Calu3 (cell line): ENCODE measurements at regions not wholly inside any gene's neighbourhood (a gene's known extent, or its start where the extent isn't known, plus 50 kb on each side); places are given as distances from the start of the nearest gene placed in this dataset.

Experiments used
- BruUV-seq: library from RNA; stranded (reverse); fragments of 400-500 nt; replicated peaks from 2 replicates; lab custom pipeline; 2021; lab: Mats Ljungman, UMichigan
- CTCF ChIA-PET: fragments of 300-600 bp; sonication (Branson Sonifier 250); formaldehyde crosslinking; loops from one replicate; lab custom pipeline; 2022; ENCODE audit warnings: antibody characterized with exemption; lab: Charles Lee
- DNase-seq: peaks from one replicate; pipeline ENCODE4 v3.0.0; 2022
- H3K27ac Mint-ChIP-seq: one replicate; pipeline ENCODE4 v1.8.0; 2022; ENCODE audit warnings: mixed read lengths; ENCODE audit not compliant: unreplicated experiment
- H3K27me3 Mint-ChIP-seq: one replicate; pipeline ENCODE4 v1.8.0; 2022; ENCODE audit warnings: mixed read lengths; ENCODE audit not compliant: unreplicated experiment
- H3K36me3 Mint-ChIP-seq: one replicate; pipeline ENCODE4 v1.8.0; 2022; ENCODE audit warnings: mild to moderate bottlenecking, moderate library complexity, mixed read lengths; ENCODE audit not compliant: insufficient read depth, unreplicated experiment
- H3K4me1 Mint-ChIP-seq: one replicate; pipeline ENCODE4 v1.8.0; 2022; ENCODE audit warnings: mild to moderate bottlenecking, low read depth, mixed read lengths; ENCODE audit not compliant: unreplicated experiment
- H3K4me3 Mint-ChIP-seq: one replicate; pipeline ENCODE4 v1.8.0; 2022; ENCODE audit warnings: mild to moderate bottlenecking, low read depth, moderate library complexity, mixed read lengths; ENCODE audit not compliant: unreplicated experiment
- H3K9me3 Mint-ChIP-seq: one replicate; pipeline ENCODE4 v1.8.0; 2022; ENCODE audit warnings: low read depth, mixed read lengths; ENCODE audit not compliant: unreplicated experiment
- CTCF ChIP-seq: fragments of 200-600 bp; IDR thresholded peaks from one replicate; pipeline ENCODE4 v1.8.0; 2022; ENCODE audit warnings: antibody characterized with exemption; ENCODE audit not compliant: unreplicated experiment
- intact Hi-C: fragments of 100-400 bp; cut with micrococcal nuclease; formaldehyde crosslinking; loops from one replicate; pipeline ENCODE4 v1.10.0; 2022; ENCODE audit not compliant: unreplicated experiment

GRCh38 chr10:8766899-8767298, 712.4 kb downstream of the GATA3 start:
- CTCF ChIA-PET: no interaction called here
- no peak for TF ChIP-seq CTCF
- no peak for DNase-seq
- no peaks in the 10 kb centered on the region for H3K36me3 Mint-ChIP-seq
- no peaks in the 10 kb centered on the region for H3K4me1 Mint-ChIP-seq
- no peak overlapping the region for H3K27ac Mint-ChIP-seq
- intact Hi-C loops: no loop called here
- BruUV-seq: no TSS peak
- no peak overlapping the region for H3K4me3 Mint-ChIP-seq
- H3K9me3 Mint-ChIP-seq: no peaks in the 10 kb centered on the region
- no peaks in the 10 kb centered on the region for H3K27me3 Mint-ChIP-seq

GRCh38 chr10:8767591-8767990, 713.1 kb downstream of the GATA3 start:
- H3K36me3 Mint-ChIP-seq: no peaks in the 10 kb centered on the region
- no peaks in the 10 kb centered on the region for H3K9me3 Mint-ChIP-seq
- H3K4me3 Mint-ChIP-seq: no peak overlapping the region
- BruUV-seq: no TSS peak
- no peak for TF ChIP-seq CTCF
- H3K27me3 Mint-ChIP-seq: no peaks in the 10 kb centered on the region
- no peak overlapping the region for H3K27ac Mint-ChIP-seq
- DNase-seq: no peak
- CTCF ChIA-PET: interaction anchor here (0.6 to 0.7 kb wide), 2 partner anchors 14 to 177 kb away, joined by 3 read pairs; no protein-coding TSS in a partner anchor
- intact Hi-C loops: no loop called here
- H3K4me1 Mint-ChIP-seq: no peaks in the 10 kb centered on the region

- H3K9me3 Mint-ChIP-seq: no peaks in the 10 kb centered on the region
- no peak for TF ChIP-seq CTCF
- H3K27ac Mint-ChIP-seq: no peak overlapping the region
- intact Hi-C loops: no loop called here
- DNase-seq: no peak
- no peaks in the 10 kb centered on the region for H3K4me1 Mint-ChIP-seq
- H3K27me3 Mint-ChIP-seq: no peaks in the 10 kb centered on the region
- no peak overlapping the region for H3K4me3 Mint-ChIP-seq
- BruUV-seq: no TSS peak
- no peaks in the 10 kb centered on the region for H3K36me3 Mint-ChIP-seq
- CTCF ChIA-PET: interaction anchor here (0.6 to 0.7 kb wide), 2 partner anchors 14 to 178 kb away, joined by 3 read pairs; no protein-coding TSS in a partner anchor
Measured at GRCh38 chr10:8768341-8768740, 713.9 kb downstream of the GATA3 start.

GRCh38 chr10:8768852-8769251, 714.4 kb downstream of the GATA3 start:
- no peak for TF ChIP-seq CTCF
- no peak overlapping the region for H3K27ac Mint-ChIP-seq
- no TSS peak for BruUV-seq
- no peak overlapping the region for H3K4me3 Mint-ChIP-seq
- no peaks in the 10 kb centered on the region for H3K36me3 Mint-ChIP-seq
- intact Hi-C loops: no loop called here
- no peaks in the 10 kb centered on the region for H3K27me3 Mint-ChIP-seq
- no peaks in the 10 kb centered on the region for H3K9me3 Mint-ChIP-seq
- no peak for DNase-seq
- CTCF ChIA-PET: no interaction called here
- no peaks in the 10 kb centered on the region for H3K4me1 Mint-ChIP-seq
